HUES6 (cell line): ENCODE measurements at regions not wholly inside any gene's neighbourhood (a gene's known extent, or its start where the extent isn't known, plus 50 kb on each side); places are given as distances from the start of the nearest gene placed in this dataset.

Source experiments
- H3K27ac ChIP-seq: 2 replicates; pipeline ENCODE4 v1.7.0; 2013; ENCODE audit warnings: low read depth, mild to moderate bottlenecking, low read length, inconsistent platforms
- H3K27me3 ChIP-seq: 2 replicates; pipeline ENCODE4 v1.6.1; 2013; ENCODE audit warnings: low read length; ENCODE audit not compliant: control insufficient read depth, insufficient read depth
- H3K36me3 ChIP-seq: 2 replicates; pipeline ENCODE4 v1.6.1; 2013; ENCODE audit warnings: low read length; ENCODE audit not compliant: control insufficient read depth, insufficient read depth
- H3K4me1 ChIP-seq: 2 replicates; pipeline ENCODE4 v1.6.1; 2013; ENCODE audit warnings: low read length; ENCODE audit not compliant: control insufficient read depth, insufficient read depth
- H3K4me3 ChIP-seq: 2 replicates; pipeline ENCODE4 v1.5.1; 2013; ENCODE audit warnings: low read depth, low read length
- H3K9ac ChIP-seq: one replicate; pipeline ENCODE4 v1.6.1; 2013; ENCODE audit warnings: mild to moderate bottlenecking, low read length
- H3K9me3 ChIP-seq: 2 replicates; pipeline ENCODE4 v1.6.1; 2013; ENCODE audit warnings: low read depth, low read length; ENCODE audit not compliant: control insufficient read depth, insufficient read depth

DNA sequence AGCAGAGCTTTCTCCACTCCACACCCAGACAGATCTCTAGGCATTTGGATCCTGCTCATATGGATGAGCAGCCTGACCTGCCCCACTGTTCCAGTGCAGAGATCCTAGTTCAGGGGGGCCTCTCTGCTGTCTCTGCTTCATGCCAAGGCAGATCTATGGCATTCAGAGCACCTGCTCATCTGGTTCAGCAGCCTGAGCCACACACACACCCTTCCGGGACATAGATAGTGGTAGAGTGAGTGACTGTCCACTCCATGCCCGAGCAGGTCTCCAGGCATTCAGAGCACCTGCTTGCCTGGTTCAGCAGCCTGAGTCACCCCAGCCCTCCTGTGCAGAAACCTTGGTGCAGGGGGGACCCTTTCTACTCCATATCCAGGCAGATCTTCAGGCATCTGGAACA, 54.3 kb upstream of the ZNF800 start:
- no peak overlapping the region for H3K9ac ChIP-seq
- no peaks in the 10 kb centered on the region; the same call in 1 of the 2 replicates for H3K27me3 ChIP-seq
- H3K4me1 ChIP-seq: no peaks in the 10 kb centered on the region; the same call in 1 of the 2 replicates
- no peak overlapping the region for H3K4me3 ChIP-seq
- no peak overlapping the region for H3K27ac ChIP-seq
- H3K9me3 ChIP-seq: peaks cover 10% of the 10 kb centered on the region
- no peaks in the 10 kb centered on the region for H3K36me3 ChIP-seq
